Testis (tissue), 2 donors: ENCODE measurements at regions not wholly inside any gene's neighbourhood (a gene's known extent, or its start where the extent isn't known, plus 50 kb on each side); places are given as distances from the start of the nearest gene placed in this dataset.
"Not testable (repeated sequence)": the region's sequence is repeated elsewhere in the genome, so short reads cannot be mapped to it uniquely, and the experiment has no call there.

Experiments
- POLR2A ChIP-seq: fragments of 450-650 bp; IDR thresholded peaks from one replicate; pipeline ENCODE4 v1.6.1; 2017; ENCODE audit warnings: antibody characterized with exemption, mild to moderate bottlenecking, moderate library complexity
- TF ChIP-seq, protein P1 (sequence below), 3 experiments: fragments of 450-650 bp in 2 of 3; fragments of 200-600 bp in 1 of 3; sonication (generic) in 1 of 3; IDR thresholded peaks; one replicate each; pipeline ENCODE4 v1.5.1; 2016 to 2019; ENCODE audit warnings: antibody characterized with exemption in 3 of 3, mild to moderate bottlenecking in 2 of 3, moderate library complexity in 1 of 3

DNA sequence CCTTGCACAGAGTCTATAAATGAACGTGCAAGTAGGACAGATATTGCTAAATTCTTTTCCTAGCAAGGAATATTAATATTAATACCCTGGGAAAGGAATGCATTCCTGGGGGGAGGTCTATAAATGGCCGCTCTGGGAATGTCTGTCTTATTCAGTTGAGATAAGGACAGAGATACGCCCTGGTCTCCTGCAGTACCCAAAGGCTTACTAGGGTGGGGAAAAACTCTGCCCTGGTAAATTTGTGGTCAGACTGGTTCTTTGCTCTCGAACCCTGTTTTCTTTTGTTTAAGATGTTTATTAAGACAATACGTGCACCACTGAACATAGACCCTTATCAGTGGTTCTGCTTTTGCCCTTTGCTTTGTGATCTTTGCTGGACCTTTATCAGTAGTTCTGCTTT lies 122.0 kb downstream of the ART5 start:
- TF ChIP-seq, protein P1, sequence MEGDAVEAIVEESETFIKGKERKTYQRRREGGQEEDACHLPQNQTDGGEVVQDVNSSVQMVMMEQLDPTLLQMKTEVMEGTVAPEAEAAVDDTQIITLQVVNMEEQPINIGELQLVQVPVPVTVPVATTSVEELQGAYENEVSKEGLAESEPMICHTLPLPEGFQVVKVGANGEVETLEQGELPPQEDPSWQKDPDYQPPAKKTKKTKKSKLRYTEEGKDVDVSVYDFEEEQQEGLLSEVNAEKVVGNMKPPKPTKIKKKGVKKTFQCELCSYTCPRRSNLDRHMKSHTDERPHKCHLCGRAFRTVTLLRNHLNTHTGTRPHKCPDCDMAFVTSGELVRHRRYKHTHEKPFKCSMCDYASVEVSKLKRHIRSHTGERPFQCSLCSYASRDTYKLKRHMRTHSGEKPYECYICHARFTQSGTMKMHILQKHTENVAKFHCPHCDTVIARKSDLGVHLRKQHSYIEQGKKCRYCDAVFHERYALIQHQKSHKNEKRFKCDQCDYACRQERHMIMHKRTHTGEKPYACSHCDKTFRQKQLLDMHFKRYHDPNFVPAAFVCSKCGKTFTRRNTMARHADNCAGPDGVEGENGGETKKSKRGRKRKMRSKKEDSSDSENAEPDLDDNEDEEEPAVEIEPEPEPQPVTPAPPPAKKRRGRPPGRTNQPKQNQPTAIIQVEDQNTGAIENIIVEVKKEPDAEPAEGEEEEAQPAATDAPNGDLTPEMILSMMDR (IDR thresholded peaks at IDR 0.05), result not testable (repeated sequence)
- TF ChIP-seq POLR2A, result not testable (repeated sequence)
